Fibroblast of lung (primary cell): ENCODE measurements at regions not wholly inside any gene's neighbourhood (a gene's known extent, or its start where the extent isn't known, plus 50 kb on each side); places are given as distances from the start of the nearest gene placed in this dataset.

ENCODE experiments used
- DNase-seq, 2 donors: peaks; one replicate each; pipeline versions ENCODE4 v3.0.0 to v3.0.0-alpha.2; 2010; ENCODE audit warnings: low read depth in 2 of 2
- H2AFZ ChIP-seq: 2 replicates; pipeline ENCODE4 v1.5.1; 2012; ENCODE audit warnings: low read length, control low read depth, inconsistent platforms
- H3K27ac ChIP-seq: 2 replicates; pipeline ENCODE4 v1.5.1; 2011; ENCODE audit warnings: low read length, control low read depth; ENCODE audit not compliant: insufficient read depth
- H3K27me3 ChIP-seq: 2 replicates; pipeline ENCODE4 v1.5.1; 2011; ENCODE audit warnings: mild to moderate bottlenecking, low read length; ENCODE audit not compliant: control insufficient read depth, insufficient read depth
- H3K36me3 ChIP-seq: 2 replicates; pipeline ENCODE4 v1.5.1; 2011; ENCODE audit warnings: low read length; ENCODE audit not compliant: control insufficient read depth, insufficient read depth
- H3K4me1 ChIP-seq: 2 replicates; pipeline ENCODE4 v1.5.1; 2011; ENCODE audit warnings: low read length; ENCODE audit not compliant: control insufficient read depth, insufficient read depth; ENCODE audit errors: extremely low read depth
- H3K4me2 ChIP-seq: 2 replicates; pipeline ENCODE4 v1.5.1; 2011; ENCODE audit warnings: low read length, control low read depth; ENCODE audit not compliant: insufficient read depth; ENCODE audit errors: extremely low read depth
- H3K4me3 ChIP-seq, 4 experiments: fragments of 200-600 bp in 1 of 4; sonication (generic) in 1 of 4; replicated peaks in 1 of 4; 2 replicates each; pipeline ENCODE4 v1.5.1; 2011 to 2016; ENCODE audit warnings: low read length in 4 of 4, low read depth in 3 of 4, mild to moderate bottlenecking in 3 of 4, control low read depth in 2 of 4, inconsistent platforms in 1 of 4, mixed read lengths in 1 of 4; ENCODE audit not compliant: insufficient read depth in 1 of 4; ENCODE audit errors: control extremely low read depth in 1 of 4
- H3K79me2 ChIP-seq: 2 replicates; pipeline ENCODE4 v1.5.1; 2012; ENCODE audit warnings: mild to moderate bottlenecking, low read length, inconsistent platforms; ENCODE audit not compliant: control insufficient read depth, insufficient read depth
- H3K9ac ChIP-seq: 2 replicates; pipeline ENCODE4 v1.5.1; 2011; ENCODE audit warnings: mild to moderate bottlenecking, low read length, control low read depth; ENCODE audit not compliant: insufficient read depth
- H3K9me3 ChIP-seq: 2 replicates; pipeline ENCODE4 v1.5.1; 2012; ENCODE audit warnings: low read depth, low read length; ENCODE audit not compliant: control insufficient read depth, insufficient read depth
- H4K20me1 ChIP-seq: 2 replicates; pipeline ENCODE4 v1.5.1; 2011; ENCODE audit warnings: low read length; ENCODE audit not compliant: control insufficient read depth, insufficient read depth; ENCODE audit errors: extremely low read depth
- EZH2 ChIP-seq: IDR thresholded peaks from 2 replicates; pipeline ENCODE4 v1.5.1; 2012; ENCODE audit warnings: low read length, control low read depth, mild to moderate bottlenecking; ENCODE audit errors: missing control alignments
- TF ChIP-seq, protein P1 (sequence below), 2 donors: IDR thresholded peaks in 1 of 2; conservative IDR thresholded peaks in 1 of 2; 1 replicate in 1 of 2; 2 replicates in 1 of 2; pipeline ENCODE4 v1.5.1; 2011 to 2012; ENCODE audit warnings: low read length in 2 of 2, control low read depth in 1 of 2, inconsistent platforms in 1 of 2, low read depth in 1 of 2, mild to moderate bottlenecking in 1 of 2

DNA sequence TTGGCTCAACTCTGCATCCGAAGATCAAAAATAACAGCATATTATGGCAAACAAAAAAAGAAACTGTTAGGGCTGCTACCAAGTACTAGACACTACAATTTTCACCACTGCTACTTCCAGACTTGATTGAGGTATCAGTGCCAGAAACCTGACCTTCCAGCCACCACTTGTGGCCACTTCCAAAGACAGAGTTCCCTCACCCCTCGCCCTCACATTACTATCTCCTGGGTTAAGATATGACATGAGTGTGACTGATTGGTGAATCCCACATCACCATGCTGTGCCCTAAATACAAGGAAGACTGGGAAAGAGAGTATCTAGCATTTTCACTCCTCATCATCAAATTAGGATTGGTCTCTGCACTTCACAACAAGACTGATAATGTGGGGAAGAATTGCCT lies 296.1 kb upstream of the NT5C1B start:
- H3K9me3 ChIP-seq = no peaks in the 10 kb centered on the region
- H3K4me2 ChIP-seq = no peak overlapping the region
- H4K20me1 ChIP-seq = no peaks in the 10 kb centered on the region
- H3K4me3 ChIP-seq = no peak overlapping the region
- no peaks in the 10 kb centered on the region for H3K36me3 ChIP-seq
- no peak overlapping the region for H2AFZ ChIP-seq
- no peaks in the 10 kb centered on the region for H3K4me1 ChIP-seq
- H3K79me2 ChIP-seq = no peaks in the 10 kb centered on the region
- TF ChIP-seq, protein P1, sequence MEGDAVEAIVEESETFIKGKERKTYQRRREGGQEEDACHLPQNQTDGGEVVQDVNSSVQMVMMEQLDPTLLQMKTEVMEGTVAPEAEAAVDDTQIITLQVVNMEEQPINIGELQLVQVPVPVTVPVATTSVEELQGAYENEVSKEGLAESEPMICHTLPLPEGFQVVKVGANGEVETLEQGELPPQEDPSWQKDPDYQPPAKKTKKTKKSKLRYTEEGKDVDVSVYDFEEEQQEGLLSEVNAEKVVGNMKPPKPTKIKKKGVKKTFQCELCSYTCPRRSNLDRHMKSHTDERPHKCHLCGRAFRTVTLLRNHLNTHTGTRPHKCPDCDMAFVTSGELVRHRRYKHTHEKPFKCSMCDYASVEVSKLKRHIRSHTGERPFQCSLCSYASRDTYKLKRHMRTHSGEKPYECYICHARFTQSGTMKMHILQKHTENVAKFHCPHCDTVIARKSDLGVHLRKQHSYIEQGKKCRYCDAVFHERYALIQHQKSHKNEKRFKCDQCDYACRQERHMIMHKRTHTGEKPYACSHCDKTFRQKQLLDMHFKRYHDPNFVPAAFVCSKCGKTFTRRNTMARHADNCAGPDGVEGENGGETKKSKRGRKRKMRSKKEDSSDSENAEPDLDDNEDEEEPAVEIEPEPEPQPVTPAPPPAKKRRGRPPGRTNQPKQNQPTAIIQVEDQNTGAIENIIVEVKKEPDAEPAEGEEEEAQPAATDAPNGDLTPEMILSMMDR (conservative IDR thresholded peaks at IDR 0.05 in 1 of 2, IDR thresholded peaks at IDR 0.05 in 1 of 2; ENCODE audit: low read depth in 1 of 2, low read length in 2 of 2) = no peak
- no peak for TF ChIP-seq EZH2
- H3K27me3 ChIP-seq = no peaks in the 10 kb centered on the region
- DNase-seq = no peak
- no peak overlapping the region for H3K9ac ChIP-seq
- no peak overlapping the region for H3K27ac ChIP-seq

DNA sequence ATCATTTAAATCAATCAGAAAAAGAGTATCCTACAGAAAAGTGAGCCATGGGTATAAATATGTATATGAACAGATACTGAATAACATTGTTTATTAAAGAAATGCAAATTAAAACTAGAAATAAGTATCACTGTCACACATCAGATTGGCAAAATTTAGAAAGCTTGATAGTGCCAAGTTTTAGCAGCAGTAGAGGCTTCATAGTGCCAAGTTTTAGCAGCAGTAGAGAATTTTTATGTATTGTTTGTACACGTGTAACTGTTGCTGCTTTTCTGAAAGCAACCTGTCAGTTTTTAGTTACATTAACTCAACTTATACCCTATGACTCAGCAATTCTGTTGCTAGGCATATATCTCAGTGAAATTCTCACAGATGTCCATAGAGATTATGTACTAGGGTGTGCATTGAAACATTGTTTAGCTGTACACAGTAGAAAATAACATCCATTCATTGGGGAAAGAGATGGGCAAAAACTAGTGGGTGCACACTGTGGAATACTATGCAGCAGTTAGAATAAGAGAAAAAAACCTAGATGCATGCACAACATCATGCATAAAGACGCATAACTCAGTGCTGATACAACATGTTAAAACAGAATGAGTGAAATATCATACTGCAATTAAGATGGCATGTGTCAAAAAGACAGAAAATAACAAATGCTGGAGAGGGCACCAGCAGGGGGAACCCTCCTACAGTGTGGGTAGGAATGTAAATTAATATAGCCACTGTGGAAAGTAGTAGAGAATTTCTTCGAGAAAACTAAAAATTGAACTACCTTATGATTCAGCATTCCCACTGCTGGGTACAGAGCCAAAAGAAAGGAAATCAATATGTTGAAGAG lies 294.5 kb upstream of the NT5C1B start:
- no peak overlapping the region for H2AFZ ChIP-seq
- H3K9ac ChIP-seq = no peak overlapping the region
- H3K36me3 ChIP-seq = no peaks in the 10 kb centered on the region
- TF ChIP-seq EZH2 = no peak
- TF ChIP-seq, protein P1 (conservative IDR thresholded peaks at IDR 0.05 in 1 of 2, IDR thresholded peaks at IDR 0.05 in 1 of 2; ENCODE audit: low read depth in 1 of 2, low read length in 2 of 2) = peak; percentile 46 to 47
- H3K79me2 ChIP-seq = no peaks in the 10 kb centered on the region
- peak; percentile 11 to 67 for DNase-seq
- no peak overlapping the region for H3K27ac ChIP-seq
- no peaks in the 10 kb centered on the region for H3K4me1 ChIP-seq
- H4K20me1 ChIP-seq = no peaks in the 10 kb centered on the region
- H3K4me2 ChIP-seq = no peak overlapping the region
- no peaks in the 10 kb centered on the region for H3K9me3 ChIP-seq
- no peaks in the 10 kb centered on the region for H3K27me3 ChIP-seq
- H3K4me3 ChIP-seq = no peak overlapping the region

DNA sequence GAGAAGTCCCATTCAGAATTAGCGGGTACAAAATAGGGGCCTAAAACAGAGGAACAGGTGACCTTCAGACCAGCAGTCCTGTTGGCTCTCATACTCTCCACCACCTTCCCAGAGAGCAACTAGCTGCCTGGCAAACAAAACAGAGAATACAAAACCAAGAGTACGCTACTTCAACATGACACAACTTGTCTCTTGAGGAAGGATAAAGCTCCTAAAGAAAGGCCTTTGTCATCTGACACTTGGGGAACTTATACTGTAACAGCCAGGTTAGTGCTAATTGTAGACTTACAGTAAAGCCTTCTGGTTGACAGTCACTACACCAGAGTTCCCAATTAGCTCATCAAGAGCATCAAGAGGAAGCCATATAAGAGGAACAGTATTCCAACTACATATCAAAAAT lies 282.1 kb upstream of the NT5C1B start:
- H2AFZ ChIP-seq = no peak overlapping the region

More for the DNA sequence above, 282.1 kb upstream of the NT5C1B start:
- Histone ChIP-seq H3K9ac (no peak overlapping the region), H3K27ac (no peak overlapping the region), H3K4me3 (no peak overlapping the region), H3K4me1 (no peaks in the 10 kb centered on the region), H3K4me2 (no peak overlapping the region), H3K27me3 (no peaks in the 10 kb centered on the region), H3K9me3 (no peaks in the 10 kb centered on the region), H3K79me2 (no peaks in the 10 kb centered on the region), H4K20me1 (no peaks in the 10 kb centered on the region), H3K36me3 (no peaks in the 10 kb centered on the region)
- TF ChIP-seq EZH2 = no peak
- TF ChIP-seq, protein P1 (conservative IDR thresholded peaks at IDR 0.05 in 1 of 2, IDR thresholded peaks at IDR 0.05 in 1 of 2; ENCODE audit: low read depth in 1 of 2, low read length in 2 of 2) = no peak
- DNase-seq = no peak
